H1 (cell line): ENCODE measurements at regions not wholly inside any gene's neighbourhood (a gene's known extent, or its start where the extent isn't known, plus 50 kb on each side); places are given as distances from the start of the nearest gene placed in this dataset.

ENCODE experiments used
- BRCA1 ChIP-seq: IDR thresholded peaks from 2 replicates; pipeline ENCODE4 v1.6.1; 2012; ENCODE audit warnings: low read depth, low read length, improper control_type of control experiment
- CTCF ChIP-seq, 3 experiments: IDR thresholded peaks; 1 replicate in 2 of 3; 2 replicates in 1 of 3; pipeline versions ENCODE4 v1.5.1 to v1.6.1; 2011; ENCODE audit warnings: low read length in 3 of 3, mild to moderate bottlenecking in 3 of 3, inconsistent platforms in 2 of 3, low read depth in 1 of 3, moderate library complexity in 1 of 3; ENCODE audit not compliant: insufficient read depth in 1 of 3; ENCODE audit errors: control extremely low read depth in 1 of 3
- KDM1A ChIP-seq: fragments of 200-600, 300-600 bp; sonication (generic); IDR thresholded peaks from 2 replicates; pipeline ENCODE4 v1.7.1; 2016; ENCODE audit warnings: mild to moderate bottlenecking, low read length, borderline replicate concordance
- KDM5A ChIP-seq: fragments of 200-600 bp; IDR thresholded peaks from 2 replicates; pipeline ENCODE4 v1.7.1; 2012; ENCODE audit warnings: mild to moderate bottlenecking, low read length, inconsistent platforms, mixed read lengths
- POLR2A ChIP-seq, 2 experiments: IDR thresholded peaks; 1 replicate in 1 of 2; 2 replicates in 1 of 2; pipeline ENCODE4 v1.6.1; 2011; ENCODE audit warnings: low read depth in 2 of 2, low read length in 2 of 2, mild to moderate bottlenecking in 2 of 2; ENCODE audit errors: control extremely low read depth in 1 of 2
- POLR2AphosphoS5 ChIP-seq: IDR thresholded peaks from 2 replicates; pipeline ENCODE4 v1.6.1; 2011; ENCODE audit warnings: low read depth, low read length
- SUZ12 ChIP-seq: fragments of 200-600 bp; sonication (generic); IDR thresholded peaks from 2 replicates; pipeline ENCODE4 v1.6.1; 2012; ENCODE audit warnings: mild to moderate bottlenecking, inconsistent platforms, low read length, moderate library complexity, mixed read lengths
- TAF1 ChIP-seq: IDR thresholded peaks from 2 replicates; pipeline ENCODE4 v1.6.1; 2011; ENCODE audit warnings: mild to moderate bottlenecking, low read depth, low read length

GRCh38 chr1:238071061-238071460 is 180.3 kb upstream of the ZP4 start:
- TF ChIP-seq CTCF (IDR thresholded peaks at IDR 0.05; ENCODE audit: control extremely low read depth in 1 of 3, insufficient read depth in 1 of 3, low read depth in 1 of 3, low read length in 3 of 3) (no peak), POLR2A (IDR thresholded peaks at IDR 0.05; ENCODE audit: control extremely low read depth in 1 of 2, low read depth in 2 of 2, low read length in 2 of 2) (no peak), KDM5A (no peak), POLR2AphosphoS5 (no peak), TAF1 (no peak), BRCA1 (no peak), KDM1A (no peak), SUZ12 (no peak)
